Common myeloid progenitor, CD34-positive (primary cell): ENCODE measurements at regions not wholly inside any gene's neighbourhood (a gene's known extent, or its start where the extent isn't known, plus 50 kb on each side); places are given as distances from the start of the nearest gene placed in this dataset.
"Not testable (repeated sequence)": the region's sequence is repeated elsewhere in the genome, so short reads cannot be mapped to it uniquely, and the experiment has no call there.

Experiments used
- CTCF ChIA-PET: fragments of 350-600 bp; sonication (Branson Sonifier 250); formaldehyde crosslinking; loops from one replicate; lab custom pipeline; 2021; ENCODE audit warnings: antibody characterized with exemption; lab: Charles Lee
- POLR2A ChIA-PET: fragments of 350-600 bp; sonication (Branson Sonifier 250); formaldehyde crosslinking; loops from one replicate; lab custom pipeline; 2021; ENCODE audit warnings: antibody characterized with exemption; lab: Charles Lee
- DNase-seq, 3 donors: peaks; one replicate each; pipeline versions ENCODE4 v3.0.0 to v3.0.0-alpha.2; 2013
- H3K27ac ChIP-seq, 2 experiments: 1 replicate in 1 of 2; 2 replicates in 1 of 2; pipeline ENCODE4 v1.7.0; 2013; ENCODE audit warnings: inconsistent platforms in 2 of 2, low read length in 2 of 2, mild to moderate bottlenecking in 2 of 2, low read depth in 1 of 2, moderate library complexity in 1 of 2; ENCODE audit not compliant: severe bottlenecking in 2 of 2, insufficient read depth in 1 of 2, poor library complexity in 1 of 2
- H3K27me3 ChIP-seq, 5 experiments: replicated peaks in 2 of 5; 1 replicate in 3 of 5; 2 replicates in 2 of 5; pipeline versions ENCODE4 v1.6.1 to v1.7.0; 2013; ENCODE audit warnings: low read length in 4 of 5, mild to moderate bottlenecking in 2 of 5, moderate library complexity in 2 of 5, inconsistent platforms in 1 of 5; ENCODE audit not compliant: insufficient read depth in 5 of 5, control insufficient read depth in 4 of 5
- H3K36me3 ChIP-seq, 4 experiments: 1 replicate in 2 of 4; 2 replicates in 2 of 4; pipeline versions ENCODE4 v1.6.1 to v1.7.0; 2013; ENCODE audit warnings: low read length in 3 of 4, control low read depth in 1 of 4, mild to moderate bottlenecking in 1 of 4; ENCODE audit not compliant: control insufficient read depth in 4 of 4, insufficient read depth in 4 of 4
- H3K4me1 ChIP-seq, 4 experiments: 1 replicate in 3 of 4; 2 replicates in 1 of 4; pipeline versions ENCODE4 v1.6.1 to v1.7.1; 2013; ENCODE audit warnings: low read length in 3 of 4, mild to moderate bottlenecking in 3 of 4, control low read depth in 1 of 4, inconsistent platforms in 1 of 4, moderate library complexity in 1 of 4; ENCODE audit not compliant: control insufficient read depth in 4 of 4, insufficient read depth in 4 of 4; ENCODE audit errors: control extremely low read depth in 1 of 4
- H3K4me3 ChIP-seq, 7 experiments: 1 replicate in 4 of 7; 2 replicates in 3 of 7; pipeline versions ENCODE4 v1.5.1 to v1.7.0; 2013; ENCODE audit warnings: mild to moderate bottlenecking in 7 of 7, low read length in 6 of 7, moderate library complexity in 6 of 7, inconsistent platforms in 2 of 7, low read depth in 2 of 7, control low read depth in 1 of 7; ENCODE audit not compliant: insufficient read depth in 4 of 7, control insufficient read depth in 1 of 7; ENCODE audit errors: extremely low read depth in 1 of 7
- H3K9me3 ChIP-seq, 5 experiments: 1 replicate in 4 of 5; 2 replicates in 1 of 5; pipeline versions ENCODE4 v1.6.1 to v1.7.1; 2013; ENCODE audit warnings: low read length in 4 of 5, mild to moderate bottlenecking in 2 of 5, inconsistent platforms in 1 of 5, low read depth in 1 of 5, moderate library complexity in 1 of 5; ENCODE audit not compliant: control insufficient read depth in 4 of 5, insufficient read depth in 2 of 5; ENCODE audit errors: control extremely low read depth in 1 of 5
- WGBS: methylation state at CpG from one replicate; pipeline ENCODE4 v1.1.5; 2013; ENCODE audit not compliant: insufficient coverage; 5-methylcytosine and 5-hydroxymethylcytosine counted together

DNA sequence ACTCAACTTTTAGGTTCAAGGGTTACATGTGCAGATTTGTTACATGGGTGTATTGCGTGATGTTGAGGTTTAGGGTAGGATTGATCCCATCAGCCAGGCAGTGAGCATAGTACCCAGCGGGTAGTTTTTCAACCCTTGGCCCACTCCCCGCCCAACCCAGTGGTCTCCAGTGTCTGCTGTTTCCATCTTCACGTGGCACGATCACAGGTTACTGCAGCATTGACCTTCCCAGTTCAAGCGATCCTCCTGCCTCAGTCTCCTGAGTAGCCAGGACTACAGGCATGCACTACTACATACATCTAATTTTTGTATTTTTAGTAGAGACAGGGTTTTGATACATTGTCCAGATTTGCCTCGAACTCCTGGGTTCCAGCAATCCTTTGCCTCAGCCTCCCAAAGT, 905.7 kb upstream of the ZNF722 start:
- Histone ChIP-seq H3K36me3 (no peaks in the 10 kb centered on the region), H3K9me3 (peaks cover 0 to 25% (median 2%) of the 10 kb centered on the region in 5 experiments), H3K27me3 (no peaks in the 10 kb centered on the region), H3K4me1 (no peaks in the 10 kb centered on the region), H3K27ac (no peak overlapping the region), H3K4me3 (no peak overlapping the region)
- DNase-seq = no peak
- POLR2A ChIA-PET = no interaction called here
- CTCF ChIA-PET = no interaction called here
- WGBS = 58% methylated on average over 5 of the region's 7 CpGs

DNA sequence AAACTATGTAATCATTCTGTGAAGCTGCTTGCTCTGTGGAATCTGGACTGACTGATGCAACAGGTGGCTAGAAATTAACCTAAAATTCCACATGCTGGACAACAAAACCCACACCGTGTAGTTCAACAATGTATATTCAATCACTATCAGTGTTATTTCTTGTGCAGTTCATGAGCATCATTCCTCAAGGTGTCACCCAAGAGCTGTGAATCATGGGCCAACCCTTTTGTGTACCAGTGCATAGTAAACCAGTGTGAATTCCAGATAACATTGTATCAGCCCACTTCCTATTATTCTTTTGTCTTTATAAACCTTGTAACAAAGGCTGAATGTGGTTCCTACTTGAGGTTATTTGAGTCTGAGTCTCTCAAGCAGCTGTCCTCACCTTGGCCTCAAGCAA, 905.2 kb upstream of the ZNF722 start:
- H3K27me3 ChIP-seq = no peaks in the 10 kb centered on the region
- no peaks in the 10 kb centered on the region for H3K36me3 ChIP-seq
- DNase-seq = no peak
- no peak overlapping the region for H3K4me3 ChIP-seq
- H3K9me3 ChIP-seq = peaks cover 0 to 22% (median 2%) of the 10 kb centered on the region in 5 experiments
- H3K27ac ChIP-seq = no peak overlapping the region
- POLR2A ChIA-PET = no interaction called here
- WGBS = no CpG with 5 or more reads among the region's 1 CpG
- CTCF ChIA-PET = no interaction called here
- H3K4me1 ChIP-seq = no peaks in the 10 kb centered on the region

DNA sequence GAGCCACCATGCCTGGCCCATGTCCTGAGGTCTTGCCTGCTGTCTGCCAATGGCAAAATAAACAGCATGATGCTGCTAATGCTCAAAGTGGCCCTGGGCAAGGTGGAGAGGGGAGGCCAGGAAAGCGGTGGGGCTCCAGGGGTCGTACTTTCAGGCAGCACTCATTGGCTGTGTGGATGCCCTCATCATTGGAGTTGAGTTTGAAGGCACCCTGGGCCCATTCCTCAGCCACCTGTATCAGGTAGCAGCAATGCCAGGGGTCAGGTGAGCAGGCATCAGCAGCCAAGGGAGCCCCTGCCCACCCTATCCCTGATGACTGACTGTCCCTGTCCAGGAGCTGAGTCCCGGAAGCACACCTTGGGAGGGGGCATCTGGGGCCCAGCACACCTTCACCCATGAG, 902.5 kb upstream of the ZNF722 start:
- Histone ChIP-seq H3K4me1 (no peaks in the 10 kb centered on the region), H3K36me3 (no peaks in the 10 kb centered on the region), H3K4me3 (no peak overlapping the region), H3K9me3 (peaks cover 0 to 23% (median 0%) of the 10 kb centered on the region in 5 experiments), H3K27ac (no peak overlapping the region), H3K27me3 (no peaks in the 10 kb centered on the region)
- ChIA-PET POLR2A (no interaction called here), CTCF (no interaction called here)
- WGBS = 83% methylated on average over 2 of the region's 3 CpGs
- no peak for DNase-seq

DNA sequence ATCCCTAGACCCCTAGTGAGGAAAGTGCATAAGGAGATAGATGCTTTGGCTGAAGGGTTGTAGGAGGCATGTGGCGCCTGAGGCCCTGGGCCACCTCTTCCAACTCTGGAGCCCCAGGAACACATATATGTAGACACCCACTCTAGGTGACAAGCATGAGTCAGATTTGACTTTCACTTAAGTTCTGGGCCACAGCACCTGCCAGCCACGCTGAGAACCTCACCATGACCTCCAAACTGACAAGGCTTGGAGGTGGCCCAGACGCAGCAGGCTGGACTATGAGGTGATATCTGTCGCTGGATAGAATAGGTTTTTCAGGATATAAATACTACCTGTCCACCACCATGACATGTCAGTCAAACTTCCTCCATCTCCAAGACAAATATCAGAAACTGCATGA, 894.0 kb upstream of the ZNF722 start:
- WGBS = no CpG with 5 or more reads among the region's 4 CpGs
- POLR2A ChIA-PET = no interaction called here

DNA sequence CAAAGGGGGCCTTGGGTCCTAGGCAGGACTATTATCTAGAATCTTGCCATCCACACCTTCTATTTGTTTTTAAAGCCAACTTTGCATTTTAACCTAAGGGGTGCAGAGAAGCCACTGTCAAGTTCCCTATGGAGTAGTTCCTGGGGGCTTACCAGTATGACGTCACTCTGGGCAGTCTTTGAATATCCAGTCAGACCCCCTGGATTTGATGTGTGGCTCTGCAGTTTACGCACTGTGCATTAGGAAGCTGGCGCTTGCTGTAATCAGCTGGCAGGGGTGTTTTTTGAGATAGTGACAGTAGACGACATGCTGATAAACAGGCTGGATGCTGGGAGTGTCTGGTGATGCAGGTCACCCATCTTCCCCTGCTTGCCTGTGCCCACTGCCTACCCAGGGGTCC, 892.7 kb upstream of the ZNF722 start:
- peaks cover 0 to 25% (median 15%) of the 10 kb centered on the region in 5 experiments for H3K9me3 ChIP-seq
- POLR2A ChIA-PET = no interaction called here

More for the DNA sequence above, 894.0 kb upstream of the ZNF722 start:
- DNase-seq = no peak
- Histone ChIP-seq H3K9me3 (peaks cover 0 to 28% (median 15%) of the 10 kb centered on the region in 5 experiments), H3K4me3 (no peak overlapping the region), H3K4me1 (no peaks in the 10 kb centered on the region), H3K27ac (no peak overlapping the region), H3K36me3 (no peaks in the 10 kb centered on the region), H3K27me3 (no peaks in the 10 kb centered on the region)
- CTCF ChIA-PET = no interaction called here

DNA sequence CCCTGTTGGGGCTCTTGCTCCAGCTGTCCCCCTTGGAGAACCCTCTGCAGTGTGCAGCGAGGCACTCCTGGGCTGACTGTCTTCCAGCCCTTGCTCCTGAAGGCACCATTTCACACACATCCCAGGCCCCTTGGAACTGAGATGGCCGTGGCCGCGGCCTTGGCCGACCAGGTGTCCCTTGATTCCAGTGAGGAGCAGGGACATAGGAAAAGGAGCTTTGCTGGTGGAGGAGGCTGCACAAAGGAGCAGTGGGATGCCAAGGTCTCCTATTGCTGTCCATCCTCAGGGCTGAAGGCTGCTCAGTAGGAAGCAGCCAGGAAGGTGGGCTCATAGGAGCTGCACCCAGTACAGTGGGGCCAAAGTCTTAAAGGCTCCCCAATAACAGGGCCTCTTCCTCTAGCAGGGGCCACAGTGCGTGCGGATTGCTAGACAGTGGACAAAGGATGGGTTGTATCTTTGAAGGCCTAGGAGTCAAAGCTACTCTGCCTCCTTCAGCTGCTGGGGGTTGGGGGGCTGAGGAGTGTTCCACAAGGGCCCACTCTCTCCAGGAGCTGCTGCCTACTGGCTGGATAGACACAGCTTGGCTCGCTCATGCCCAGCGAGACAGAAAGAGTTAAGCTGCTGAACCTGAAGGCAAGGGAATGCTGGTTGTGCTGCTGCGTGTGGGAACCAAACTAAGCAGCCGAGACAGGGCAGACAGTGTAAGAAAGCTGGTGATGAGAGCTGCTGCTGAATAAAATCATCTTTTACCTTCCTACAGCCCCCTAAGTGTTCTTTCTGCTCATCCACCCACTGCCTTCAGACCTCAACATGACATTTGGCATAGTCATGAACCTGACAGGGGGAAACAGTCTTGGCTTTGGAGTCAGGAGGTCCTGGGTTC, 891.9 kb upstream of the ZNF722 start:
- no peak for DNase-seq
- H3K27ac ChIP-seq = no peak overlapping the region
- 72% methylated on average over 6 of the region's 11 CpGs for WGBS
- H3K4me1 ChIP-seq = no peaks in the 10 kb centered on the region
- H3K36me3 ChIP-seq = no peaks in the 10 kb centered on the region
- ChIA-PET POLR2A (no interaction called here), CTCF (no interaction called here)
- H3K4me3 ChIP-seq = no peak overlapping the region
- no peaks in the 10 kb centered on the region for H3K27me3 ChIP-seq
- peaks cover 0 to 25% (median 15%) of the 10 kb centered on the region in 5 experiments for H3K9me3 ChIP-seq

More for the DNA sequence above, 892.7 kb upstream of the ZNF722 start:
- Histone ChIP-seq H3K4me1 (no peaks in the 10 kb centered on the region), H3K27ac (no peak overlapping the region), H3K27me3 (no peaks in the 10 kb centered on the region), H3K36me3 (no peaks in the 10 kb centered on the region), H3K4me3 (no peak overlapping the region)
- no peak for DNase-seq
- WGBS = 92% methylated on average over 4 of the region's 4 CpGs
- CTCF ChIA-PET = no interaction called here

DNA sequence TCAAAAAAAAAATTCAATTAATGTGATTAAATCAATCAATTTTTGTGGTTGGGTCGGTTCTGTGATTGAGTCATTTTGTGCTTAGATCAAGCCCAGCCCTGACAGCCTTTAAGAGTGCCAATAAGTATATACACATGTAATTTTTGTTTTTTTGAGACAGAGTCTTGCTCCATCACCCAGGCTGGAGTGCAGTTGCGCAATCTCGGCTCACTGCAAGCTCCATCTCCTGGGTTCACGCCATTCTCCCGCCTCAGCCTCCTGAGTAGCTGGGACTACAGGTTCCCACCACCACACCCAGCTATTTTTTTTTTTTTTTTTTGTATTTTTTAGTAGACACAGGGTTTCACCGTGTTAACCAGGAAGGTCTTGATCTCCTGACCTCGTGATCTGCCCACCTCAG, 887.1 kb upstream of the ZNF722 start:
- CTCF ChIA-PET, H3K27me3 ChIP-seq, H3K27ac ChIP-seq, H3K4me1 ChIP-seq, DNase-seq, H3K4me3 ChIP-seq, POLR2A ChIA-PET, H3K36me3 ChIP-seq: not testable (repeated sequence)
- H3K9me3 ChIP-seq = peaks cover 0 to 26% (median 15%) of the 10 kb centered on the region in 5 experiments
- no CpG with 5 or more reads among the region's 7 CpGs for WGBS
